ENCODE measurements at regions not wholly inside any gene's neighbourhood (a gene's known extent, or its start where the extent isn't known, plus 50 kb on each side); places are given as distances from the start of the nearest gene placed in this dataset.

GRCh38 chr5:113692466-113692865 is 179.0 kb downstream of the YTHDC2 start:
- BruUV-seq (replicated peaks), result no TSS peak
- ChIA-PET CTCF (no interaction called here), POLR2A (no interaction called here)
- Histone ChIP-seq H3K27ac (ENCODE audit: low read length) (no peak overlapping the region), H3K36me3 (ENCODE audit: control insufficient read depth, insufficient read depth, low read length) (no peaks in the 10 kb centered on the region), H3K4me1 (ENCODE audit: control insufficient read depth, insufficient read depth, low read length) (no peaks in the 10 kb centered on the region), H3K27me3 (ENCODE audit: control insufficient read depth, insufficient read depth, low read length) (peaks cover 10% of the 10 kb centered on the region), H3K9me3 (ENCODE audit: control insufficient read depth, insufficient read depth, low read depth, low read length) (no peaks in the 10 kb centered on the region), H3K4me3 (ENCODE audit: low read depth in 2 of 2, low read length in 2 of 2) (no peak overlapping the region)
- intact Hi-C loops (cut with micrococcal nuclease; ENCODE audit: unreplicated experiment) (no loop called here), in situ Hi-C loops (cut with HindIII; ENCODE audit: low pct_unique_long_range_greater_than_20kb, low sequenced_read_pairs) (no loop called here)
- DNase-seq (ENCODE audit: low read depth, low spot score) (no peak), ATAC-seq (no peak)
- no peak for TF ChIP-seq REST (IDR thresholded peaks at IDR 0.05; ENCODE audit: insufficient read depth in 1 of 2, low read depth in 2 of 2, low read length in 1 of 2)
- no peak for TF ChIP-seq CTCF (IDR thresholded peaks at IDR 0.05)
- TF ChIP-seq TCF7L2 (IDR thresholded peaks at IDR 0.05; ENCODE audit: low read depth, low read length), result no peak
- no peak for TF ChIP-seq POLR2AphosphoS5 (IDR thresholded peaks at IDR 0.05; ENCODE audit: low read depth, low read length)
- no peak for TF ChIP-seq SIN3A (IDR thresholded peaks at IDR 0.05; ENCODE audit: borderline replicate concordance, insufficient read depth, low read depth, low read length)

GRCh38 chr5:113692891-113693457 is 179.5 kb downstream of the YTHDC2 start:
- POLR2A ChIA-PET, result no interaction called here
- intact Hi-C loops (cut with micrococcal nuclease; ENCODE audit: unreplicated experiment), result no loop called here
- H3K4me3 ChIP-seq (ENCODE audit: low read depth in 2 of 2, low read length in 2 of 2), result no peak overlapping the region
- no peak overlapping the region for H3K27ac ChIP-seq (ENCODE audit: low read length)
- H3K9me3 ChIP-seq (ENCODE audit: control insufficient read depth, insufficient read depth, low read depth, low read length), result no peaks in the 10 kb centered on the region
- in situ Hi-C loops (cut with HindIII; ENCODE audit: low pct_unique_long_range_greater_than_20kb, low sequenced_read_pairs), result no loop called here
- no peaks in the 10 kb centered on the region for H3K36me3 ChIP-seq (ENCODE audit: control insufficient read depth, insufficient read depth, low read length)
- TF ChIP-seq CTCF (IDR thresholded peaks at IDR 0.05) (no peak), REST (IDR thresholded peaks at IDR 0.05; ENCODE audit: insufficient read depth in 1 of 2, low read depth in 2 of 2, low read length in 1 of 2) (no peak), SIN3A (IDR thresholded peaks at IDR 0.05; ENCODE audit: borderline replicate concordance, insufficient read depth, low read depth, low read length) (no peak), TCF7L2 (IDR thresholded peaks at IDR 0.05; ENCODE audit: low read depth, low read length) (no peak), POLR2AphosphoS5 (IDR thresholded peaks at IDR 0.05; ENCODE audit: low read depth, low read length) (no peak)
- peaks cover 10% of the 10 kb centered on the region for H3K27me3 ChIP-seq (ENCODE audit: control insufficient read depth, insufficient read depth, low read length)
- ATAC-seq, result no peak
- BruUV-seq (replicated peaks), result no TSS peak
- CTCF ChIA-PET, result no interaction called here
- no peak for DNase-seq (ENCODE audit: low read depth, low spot score)
- no peaks in the 10 kb centered on the region for H3K4me1 ChIP-seq (ENCODE audit: control insufficient read depth, insufficient read depth, low read length)

Measured in Panc1 (cell line).